A673 (cell line): ENCODE measurements at regions not wholly inside any gene's neighbourhood (a gene's known extent, or its start where the extent isn't known, plus 50 kb on each side); places are given as distances from the start of the nearest gene placed in this dataset.
"Not testable (repeated sequence)": the region's sequence is repeated elsewhere in the genome, so short reads cannot be mapped to it uniquely, and the experiment has no call there.

Source experiments
- BruUV-seq: library from RNA; stranded (reverse); fragments of 400-500 nt; replicated peaks from 2 replicates; lab custom pipeline; 2021; lab: Mats Ljungman, UMichigan
- CTCF ChIA-PET: fragments of 300-600 bp; sonication (Branson Sonifier 250); formaldehyde crosslinking; loops from one replicate; lab custom pipeline; 2022; ENCODE audit warnings: antibody characterized with exemption; lab: Charles Lee
- POLR2A ChIA-PET: fragments of 300-600 bp; sonication (Branson Sonifier 250); formaldehyde crosslinking; loops from one replicate; lab custom pipeline; 2022; ENCODE audit warnings: antibody characterized with exemption; ENCODE audit not compliant: low non-redundant PET; lab: Charles Lee
- DNase-seq: peaks from one replicate; pipeline ENCODE4 v3.0.0-alpha.2; 2015; ENCODE audit warnings: low spot score
- H3K27ac ChIP-seq: fragments of 200-600 bp; sonication (generic); 2 replicates; pipeline ENCODE4 v1.5.1; 2016; ENCODE audit warnings: mixed run types, low read depth, mild to moderate bottlenecking, mixed read lengths, antibody characterized with exemption, low read length; ENCODE audit not compliant: poor library complexity, severe bottlenecking
- H3K27me3 ChIP-seq: fragments of 200-600 bp; sonication (generic); replicated peaks from 2 replicates; pipeline ENCODE4 v1.6.1; 2017; ENCODE audit warnings: mixed run types, low read depth, mild to moderate bottlenecking, mixed read lengths, antibody characterized with exemption, low read length; ENCODE audit not compliant: insufficient read depth, poor library complexity
- H3K36me3 ChIP-seq: fragments of 200-600 bp; sonication (generic); 2 replicates; pipeline ENCODE4 v1.6.1; 2016; ENCODE audit warnings: mixed run types, mild to moderate bottlenecking, mixed read lengths, antibody characterized with exemption, low read length; ENCODE audit not compliant: insufficient read depth, poor library complexity, severe bottlenecking
- H3K4me1 ChIP-seq: fragments of 200-600 bp; sonication (generic); 2 replicates; pipeline ENCODE4 v1.6.1; 2017; ENCODE audit warnings: mixed run types, mild to moderate bottlenecking, mixed read lengths, antibody characterized with exemption, low read length; ENCODE audit not compliant: insufficient read depth, poor library complexity, severe bottlenecking
- H3K4me3 ChIP-seq: fragments of 200-600 bp; sonication (generic); 2 replicates; pipeline ENCODE4 v1.5.1; 2016; ENCODE audit warnings: low read depth, mixed run types, mild to moderate bottlenecking, mixed read lengths, low read length; ENCODE audit not compliant: poor library complexity, severe bottlenecking
- H3K9me3 ChIP-seq: fragments of 200-600 bp; sonication (generic); 2 replicates; pipeline ENCODE4 v1.6.1; 2016; ENCODE audit warnings: mixed run types, low read depth, mild to moderate bottlenecking, mixed read lengths, antibody characterized with exemption, low read length; ENCODE audit not compliant: poor library complexity, severe bottlenecking
- EZH2 ChIP-seq: fragments of 200-600 bp; sonication (generic); IDR thresholded peaks from 2 replicates; pipeline ENCODE4 v1.6.1; 2017; ENCODE audit warnings: borderline replicate concordance, low read depth, mild to moderate bottlenecking, mixed read lengths, antibody characterized with exemption, low read length; ENCODE audit not compliant: poor library complexity, severe bottlenecking
- intact Hi-C: fragments of 100-400 bp; cut with micrococcal nuclease; formaldehyde crosslinking; loops from one replicate; pipeline ENCODE4 v1.10.0; 2022; ENCODE audit not compliant: unreplicated experiment
- TF ChIP-seq, protein P1 (sequence below): fragments of 300-800, 200-600 bp; sonication (generic); conservative IDR thresholded peaks from 2 replicates; pipeline ENCODE4 v1.5.1; 2017; ENCODE audit warnings: low read depth, mild to moderate bottlenecking, antibody characterized with exemption, low read length, moderate library complexity, mixed read lengths

DNA sequence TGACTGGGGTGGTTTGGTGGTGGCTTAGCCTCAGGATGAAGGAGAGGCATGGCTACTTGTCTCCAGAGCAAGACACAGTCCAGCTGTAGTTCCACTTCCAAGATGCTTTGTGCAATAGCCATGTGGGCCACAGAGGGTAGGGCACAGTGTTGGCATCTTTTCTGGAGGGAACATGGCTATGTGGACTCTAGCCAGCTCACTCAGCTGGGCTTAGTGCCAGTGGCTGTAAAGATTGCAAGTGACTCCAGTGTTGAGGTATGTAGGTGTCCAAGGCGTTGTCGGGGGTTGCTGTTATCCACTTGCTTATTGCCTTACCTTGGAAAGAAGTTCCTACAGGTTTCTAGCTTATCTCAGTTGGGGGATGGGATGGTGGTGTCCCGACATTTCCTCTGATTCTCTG lies 233.4 kb downstream of the CD109 start:
- CTCF ChIA-PET, result no interaction called here
- POLR2A ChIA-PET, result no interaction called here
- no peak for TF ChIP-seq EZH2
- TF ChIP-seq, protein P1, sequence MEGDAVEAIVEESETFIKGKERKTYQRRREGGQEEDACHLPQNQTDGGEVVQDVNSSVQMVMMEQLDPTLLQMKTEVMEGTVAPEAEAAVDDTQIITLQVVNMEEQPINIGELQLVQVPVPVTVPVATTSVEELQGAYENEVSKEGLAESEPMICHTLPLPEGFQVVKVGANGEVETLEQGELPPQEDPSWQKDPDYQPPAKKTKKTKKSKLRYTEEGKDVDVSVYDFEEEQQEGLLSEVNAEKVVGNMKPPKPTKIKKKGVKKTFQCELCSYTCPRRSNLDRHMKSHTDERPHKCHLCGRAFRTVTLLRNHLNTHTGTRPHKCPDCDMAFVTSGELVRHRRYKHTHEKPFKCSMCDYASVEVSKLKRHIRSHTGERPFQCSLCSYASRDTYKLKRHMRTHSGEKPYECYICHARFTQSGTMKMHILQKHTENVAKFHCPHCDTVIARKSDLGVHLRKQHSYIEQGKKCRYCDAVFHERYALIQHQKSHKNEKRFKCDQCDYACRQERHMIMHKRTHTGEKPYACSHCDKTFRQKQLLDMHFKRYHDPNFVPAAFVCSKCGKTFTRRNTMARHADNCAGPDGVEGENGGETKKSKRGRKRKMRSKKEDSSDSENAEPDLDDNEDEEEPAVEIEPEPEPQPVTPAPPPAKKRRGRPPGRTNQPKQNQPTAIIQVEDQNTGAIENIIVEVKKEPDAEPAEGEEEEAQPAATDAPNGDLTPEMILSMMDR, result no peak
- intact Hi-C loops, result no loop called here
- Histone ChIP-seq H3K27ac (no peak overlapping the region), H3K9me3 (no peaks in the 10 kb centered on the region), H3K4me1 (no peaks in the 10 kb centered on the region), H3K4me3 (no peak overlapping the region), H3K36me3 (no peaks in the 10 kb centered on the region), H3K27me3 (no peaks in the 10 kb centered on the region)
- DNase-seq, result no peak
- no TSS peak for BruUV-seq

DNA sequence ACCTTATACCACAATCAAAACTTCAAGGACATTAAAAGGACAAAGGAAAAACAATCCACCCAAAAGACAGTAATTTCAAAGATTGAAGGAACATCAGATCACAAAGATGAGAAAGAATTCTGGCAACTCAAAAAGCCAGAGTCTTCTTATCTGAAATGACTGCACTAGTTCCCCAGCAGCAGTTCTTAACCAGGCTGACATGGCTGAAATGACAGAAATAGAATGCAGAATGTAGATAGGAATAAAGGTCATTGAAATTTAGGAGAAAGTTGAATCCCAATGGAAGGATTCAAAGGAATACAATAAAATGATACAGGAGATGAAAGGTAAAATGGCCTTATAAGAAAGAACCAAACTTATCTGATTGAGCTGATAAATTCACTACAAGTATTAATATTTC lies 231.4 kb downstream of the CD109 start:
- no peaks in the 10 kb centered on the region for H3K9me3 ChIP-seq
- H3K36me3 ChIP-seq, result no peaks in the 10 kb centered on the region
- no TSS peak for BruUV-seq
- no peaks in the 10 kb centered on the region for H3K27me3 ChIP-seq
- ChIA-PET CTCF (no interaction called here), POLR2A (no interaction called here)
- H3K27ac ChIP-seq, result no peak overlapping the region
- intact Hi-C loops, result no loop called here
- TF ChIP-seq, protein P1, result no peak
- TF ChIP-seq EZH2, result no peak
- no peaks in the 10 kb centered on the region for H3K4me1 ChIP-seq
- H3K4me3 ChIP-seq, result no peak overlapping the region
- DNase-seq, result no peak

DNA sequence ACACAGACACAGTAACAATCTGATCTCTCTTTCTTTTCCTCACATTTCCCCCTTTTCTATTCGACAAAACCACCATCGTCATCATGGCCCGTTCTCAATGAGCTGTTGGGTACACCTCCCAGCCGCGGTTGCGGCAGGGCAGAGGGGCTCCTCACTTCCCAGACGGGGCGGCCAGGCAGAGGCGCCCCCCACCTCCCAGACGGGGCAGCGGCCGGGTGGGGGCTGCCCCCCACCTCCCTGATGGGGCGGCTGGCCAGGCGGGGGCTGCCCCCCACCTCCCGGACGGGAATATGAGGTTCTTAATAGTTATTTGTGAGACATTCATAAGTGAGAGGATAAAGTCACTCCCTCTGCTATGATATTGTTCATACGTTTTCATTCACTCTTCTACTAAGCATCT lies 229.7 kb downstream of the CD109 start:
- intact Hi-C loops, result not testable (repeated sequence)

DNA sequence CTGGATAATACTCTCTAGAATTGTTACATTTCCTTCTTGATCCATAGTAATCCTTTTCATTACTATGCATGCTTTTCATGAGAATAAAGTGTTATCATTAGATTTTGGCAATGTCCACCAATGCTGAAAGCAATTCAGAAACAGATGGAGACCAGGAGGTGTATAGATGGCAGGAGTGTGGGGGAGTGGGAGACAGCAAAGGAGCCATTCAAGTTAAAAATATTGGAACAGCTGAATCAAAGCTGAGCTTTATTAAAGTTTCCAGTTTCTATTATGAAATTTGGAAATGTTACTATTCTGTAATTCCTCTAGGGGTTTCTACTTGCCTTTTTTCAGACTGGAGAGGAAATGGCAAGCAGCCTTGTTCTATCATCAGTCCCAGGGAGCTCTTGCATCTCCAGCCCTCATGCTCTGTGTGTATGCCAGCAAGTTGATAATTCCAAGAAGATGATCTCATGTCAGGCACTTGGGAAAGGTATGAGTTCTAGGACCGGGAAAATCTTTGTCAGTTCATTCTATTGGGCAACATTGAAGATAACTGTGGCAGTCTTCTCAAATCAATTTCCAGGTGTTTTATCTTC lies 228.0 kb downstream of the CD109 start:
- no peak for TF ChIP-seq EZH2
- TF ChIP-seq, protein P1, result no peak
- no peaks in the 10 kb centered on the region for H3K4me1 ChIP-seq
- no peak overlapping the region for H3K4me3 ChIP-seq
- no peaks in the 10 kb centered on the region for H3K9me3 ChIP-seq
- intact Hi-C loops, result no loop called here
- H3K36me3 ChIP-seq, result no peaks in the 10 kb centered on the region
- ChIA-PET POLR2A (no interaction called here), CTCF (no interaction called here)
- BruUV-seq, result no TSS peak
- DNase-seq, result no peak
- H3K27me3 ChIP-seq, result no peaks in the 10 kb centered on the region
- no peak overlapping the region for H3K27ac ChIP-seq

More for the DNA sequence above, 229.7 kb downstream of the CD109 start:
- BruUV-seq, H3K4me1 ChIP-seq, POLR2A ChIA-PET, H3K36me3 ChIP-seq, DNase-seq, H3K9me3 ChIP-seq, H3K27ac ChIP-seq, H3K27me3 ChIP-seq, H3K4me3 ChIP-seq, CTCF ChIA-PET: not testable (repeated sequence)
